D721Med (cell line): ENCODE measurements at regions not wholly inside any gene's neighbourhood (a gene's known extent, or its start where the extent isn't known, plus 50 kb on each side); places are given as distances from the start of the nearest gene placed in this dataset.

ENCODE experiments used
- DNase-seq: peaks from one replicate; pipeline ENCODE4 v3.0.0; 2011; ENCODE audit warnings: low spot score; ENCODE audit not compliant: insufficient read length
- FAIRE-seq: peaks from 2 replicates; lab custom pipeline; 2011; peaks lifted over from hg19 to GRCh38; lab: Jason Lieb, UNC
- TF ChIP-seq, protein P1 (sequence below): IDR thresholded peaks from 2 replicates; pipeline ENCODE4 v1.5.1; 2012; ENCODE audit warnings: mild to moderate bottlenecking, control low read depth; ENCODE audit not compliant: insufficient read depth; ENCODE audit errors: missing control alignments

GRCh38 chr21:35156293-35157278 is 107.5 kb upstream of the RUNX1 start:
- DNase-seq (no peak), FAIRE-seq (no peak)
- TF ChIP-seq, protein P1, sequence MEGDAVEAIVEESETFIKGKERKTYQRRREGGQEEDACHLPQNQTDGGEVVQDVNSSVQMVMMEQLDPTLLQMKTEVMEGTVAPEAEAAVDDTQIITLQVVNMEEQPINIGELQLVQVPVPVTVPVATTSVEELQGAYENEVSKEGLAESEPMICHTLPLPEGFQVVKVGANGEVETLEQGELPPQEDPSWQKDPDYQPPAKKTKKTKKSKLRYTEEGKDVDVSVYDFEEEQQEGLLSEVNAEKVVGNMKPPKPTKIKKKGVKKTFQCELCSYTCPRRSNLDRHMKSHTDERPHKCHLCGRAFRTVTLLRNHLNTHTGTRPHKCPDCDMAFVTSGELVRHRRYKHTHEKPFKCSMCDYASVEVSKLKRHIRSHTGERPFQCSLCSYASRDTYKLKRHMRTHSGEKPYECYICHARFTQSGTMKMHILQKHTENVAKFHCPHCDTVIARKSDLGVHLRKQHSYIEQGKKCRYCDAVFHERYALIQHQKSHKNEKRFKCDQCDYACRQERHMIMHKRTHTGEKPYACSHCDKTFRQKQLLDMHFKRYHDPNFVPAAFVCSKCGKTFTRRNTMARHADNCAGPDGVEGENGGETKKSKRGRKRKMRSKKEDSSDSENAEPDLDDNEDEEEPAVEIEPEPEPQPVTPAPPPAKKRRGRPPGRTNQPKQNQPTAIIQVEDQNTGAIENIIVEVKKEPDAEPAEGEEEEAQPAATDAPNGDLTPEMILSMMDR: no peak

- TF ChIP-seq, protein P1: no peak
- DNase-seq (no peak), FAIRE-seq (no peak)
Observed at GRCh38 chr21:35154788-35155187, 105.7 kb upstream of the RUNX1 start.

GRCh38 chr21:35153671-35154070 is 104.6 kb upstream of the RUNX1 start:
- DNase-seq (no peak), FAIRE-seq (no peak)
- TF ChIP-seq, protein P1: no peak

DNA sequence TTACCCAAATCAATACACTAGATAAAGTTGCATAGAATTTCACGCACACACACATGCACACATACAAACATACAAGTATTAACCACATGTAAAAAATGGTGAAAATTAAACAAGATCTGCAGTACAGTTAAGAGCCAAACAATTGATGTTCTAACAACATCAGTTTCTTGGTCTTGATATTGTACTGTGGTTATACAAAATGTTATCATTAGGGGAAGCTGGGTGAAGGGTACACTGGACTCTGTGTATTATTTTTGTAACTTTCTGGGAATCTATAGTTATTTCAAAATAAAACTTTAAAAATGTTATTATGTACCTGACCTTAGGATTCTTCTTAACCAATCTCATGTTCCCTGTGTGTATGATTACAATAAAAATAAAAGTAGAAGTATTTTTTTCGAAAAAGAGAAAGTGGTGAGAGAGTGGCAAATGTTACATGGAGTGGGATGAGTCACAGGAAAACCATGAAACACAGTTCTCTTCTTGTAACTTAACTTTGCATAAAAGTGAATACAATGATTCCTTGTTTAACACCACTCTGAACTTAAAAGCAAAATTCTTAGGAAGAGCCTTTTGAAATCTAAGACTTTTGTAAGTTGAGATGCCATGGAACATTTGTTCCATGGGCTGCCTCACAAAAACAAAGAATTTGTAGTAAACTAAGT is 101.6 kb upstream of the RUNX1 start:
- FAIRE-seq: no peak
- no peak for DNase-seq
- TF ChIP-seq, protein P1: no peak

DNA sequence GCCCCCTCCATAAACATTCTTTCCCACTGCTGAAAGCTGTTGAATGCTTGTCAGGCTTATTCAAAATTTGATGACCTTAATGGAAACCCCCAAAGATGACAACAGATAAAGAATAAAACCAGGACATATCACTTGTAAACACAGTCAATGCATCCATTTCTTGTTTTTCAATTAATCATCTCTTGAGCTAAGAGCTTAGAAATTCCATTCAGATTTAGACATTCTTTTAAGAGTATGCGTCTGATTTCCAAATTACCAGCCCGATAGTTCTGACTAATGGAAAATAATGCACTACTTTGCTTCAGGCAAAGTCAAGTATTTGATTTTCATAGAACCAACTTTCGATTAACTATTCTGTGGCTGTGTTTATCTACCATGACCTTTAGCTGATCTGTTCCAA is 100.6 kb upstream of the RUNX1 start:
- DNase-seq (no peak), FAIRE-seq (no peak)
- TF ChIP-seq, protein P1: no peak

GRCh38 chr21:35147439-35147838 is 98.3 kb upstream of the RUNX1 start:
- TF ChIP-seq, protein P1: no peak
- DNase-seq (no peak), FAIRE-seq (no peak)
